ENCODE measurements at regions not wholly inside any gene's neighbourhood (a gene's known extent, or its start where the extent isn't known, plus 50 kb on each side); places are given as distances from the start of the nearest gene placed in this dataset.

DNA sequence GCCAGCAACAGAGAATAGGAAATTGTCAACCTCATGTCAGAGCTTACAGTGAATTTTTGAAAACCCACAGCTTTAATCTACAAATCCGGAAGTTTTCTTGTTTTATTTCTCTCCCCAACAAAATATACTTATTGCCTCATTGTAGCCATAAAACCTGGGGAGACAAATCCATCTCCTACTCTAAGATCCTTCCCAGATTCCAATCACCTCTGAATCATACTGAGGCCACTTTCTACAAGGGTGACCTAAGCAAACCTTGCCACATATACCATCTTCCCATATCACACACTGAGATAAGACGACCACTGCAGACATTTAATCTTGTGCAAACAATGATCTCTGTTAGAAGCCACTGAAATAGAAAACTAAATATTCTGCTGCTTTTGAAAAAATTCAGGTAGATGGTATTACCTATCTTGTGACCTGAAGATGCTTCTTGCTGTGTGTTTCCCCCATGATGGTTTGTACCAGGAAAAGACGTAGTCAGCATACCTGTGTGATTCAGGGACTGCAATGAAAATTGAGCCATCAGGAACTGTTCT is 171.5 kb upstream of the DUSP10 start:
- DNase-seq (ENCODE audit: low read depth), result no peak

- no peak for DNase-seq (ENCODE audit: low read depth)
Observed at GRCh38 chr1:221912230-221912629, 170.3 kb upstream of the DUSP10 start.

GRCh38 chr1:221911714-221912113 is 169.8 kb upstream of the DUSP10 start:
- no peak for DNase-seq (ENCODE audit: low read depth)

DNA sequence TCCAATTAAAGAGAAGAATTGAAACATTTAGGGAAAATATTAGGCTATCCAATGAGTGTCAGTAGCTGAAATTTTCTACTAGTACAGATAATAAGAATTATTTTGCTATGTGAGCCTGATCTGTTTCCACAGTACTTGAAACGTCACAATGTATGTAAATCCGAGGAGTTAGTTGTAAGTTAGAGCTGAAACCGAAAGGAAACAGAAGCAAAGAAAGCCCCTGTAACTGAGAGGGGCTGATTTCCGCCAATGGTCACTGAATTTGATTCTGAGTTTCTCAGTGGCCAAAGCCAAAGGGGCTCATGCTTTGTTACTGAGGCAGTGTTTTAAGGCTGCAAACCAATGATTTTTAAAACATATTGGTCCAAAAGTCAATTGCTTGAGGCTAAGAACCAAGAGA is 168.3 kb upstream of the DUSP10 start:
- no peak for DNase-seq (ENCODE audit: low read depth)

DNA sequence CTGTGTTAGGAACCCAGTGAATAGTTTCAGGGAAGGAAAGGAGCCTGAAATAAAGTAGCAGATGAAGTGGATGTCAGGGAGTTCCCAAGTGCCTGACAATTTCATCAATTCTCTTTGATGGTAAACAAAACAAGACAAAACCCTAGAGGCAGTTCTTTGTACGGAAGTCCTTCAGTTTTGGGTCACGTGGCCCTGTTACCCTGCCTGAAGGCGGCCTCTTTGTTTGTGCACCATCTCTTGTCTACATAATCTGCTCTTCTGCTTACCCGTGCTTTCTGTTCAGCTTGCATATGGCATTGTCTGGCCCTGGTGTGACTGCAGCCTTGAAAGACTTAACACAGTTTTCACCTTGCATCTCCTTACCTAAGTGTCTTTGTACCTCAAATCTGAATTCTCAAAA is 166.7 kb upstream of the DUSP10 start:
- no peak for DNase-seq (ENCODE audit: low read depth)

GRCh38 chr1:221907166-221907932 is 165.5 kb upstream of the DUSP10 start:
- no peak for DNase-seq (ENCODE audit: low read depth)

DNA sequence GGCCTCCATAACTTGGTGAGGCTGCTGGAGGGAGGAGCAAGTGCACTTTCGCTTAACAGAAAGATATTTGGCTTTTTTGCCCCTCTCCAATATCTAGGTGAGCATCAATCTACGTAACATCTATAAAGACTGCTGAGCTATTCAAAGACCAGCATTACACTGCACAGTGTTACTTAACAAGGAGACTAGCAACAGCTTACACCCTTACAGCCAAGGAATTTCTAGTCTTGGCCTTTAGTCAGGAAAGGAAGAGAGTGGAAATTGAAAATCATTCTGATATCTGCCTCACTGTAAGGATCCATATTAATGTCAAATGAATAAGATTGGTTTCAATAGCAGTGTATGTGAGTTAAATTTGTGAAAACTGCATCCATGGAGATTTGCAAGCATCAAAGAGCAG is 163.9 kb upstream of the DUSP10 start:
- DNase-seq (ENCODE audit: low read depth), result no peak

DNA sequence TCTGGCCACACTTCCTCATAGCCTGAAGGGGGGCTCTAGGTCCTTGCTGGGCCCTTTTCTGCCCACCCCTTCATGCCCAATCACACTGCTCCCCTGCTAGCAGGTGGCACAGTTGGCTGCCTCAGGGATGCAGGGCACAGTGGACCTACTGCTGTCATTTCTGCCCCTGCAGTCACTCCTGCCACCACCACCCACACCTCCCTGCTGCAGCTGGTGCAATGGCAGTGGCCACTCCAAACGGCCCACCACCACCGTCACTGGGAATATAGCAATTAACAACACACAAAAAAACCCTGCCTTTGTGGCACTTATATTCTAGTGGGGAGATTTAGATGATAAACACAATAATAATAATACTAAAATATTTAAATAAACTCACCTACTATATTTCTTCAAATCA is 162.4 kb upstream of the DUSP10 start:
- DNase-seq (ENCODE audit: low read depth), result no peak

DNA sequence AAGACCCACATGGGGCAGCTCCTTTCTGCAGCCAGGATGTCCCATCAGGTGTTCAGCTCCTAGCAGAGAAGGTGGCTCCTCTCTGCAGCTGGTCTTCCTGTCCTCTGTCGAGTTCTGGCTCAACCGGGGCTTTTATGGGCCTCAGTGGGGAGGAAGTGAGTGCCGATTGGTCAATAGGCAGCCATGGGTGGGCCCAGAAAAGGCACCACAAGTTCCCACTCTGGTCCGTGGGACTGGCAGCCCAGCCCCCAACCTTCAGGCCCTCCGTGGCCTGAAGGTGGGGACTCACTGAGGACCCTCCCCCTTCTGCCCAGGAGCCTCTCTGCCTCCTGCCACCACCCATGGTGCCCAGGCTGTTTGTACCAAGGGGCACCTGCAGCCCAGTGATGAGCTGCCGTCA is 161.7 kb upstream of the DUSP10 start:
- no peak for DNase-seq (ENCODE audit: low read depth)

GRCh38 chr1:221902961-221903360 is 161.1 kb upstream of the DUSP10 start:
- no peak for DNase-seq (ENCODE audit: low read depth)

GRCh38 chr1:221900678-221901077 is 158.8 kb upstream of the DUSP10 start:
- DNase-seq (ENCODE audit: low read depth), result no peak

GRCh38 chr1:221897321-221897721 is 155.4 kb upstream of the DUSP10 start:
- DNase-seq (ENCODE audit: low read depth), result no peak

DNA sequence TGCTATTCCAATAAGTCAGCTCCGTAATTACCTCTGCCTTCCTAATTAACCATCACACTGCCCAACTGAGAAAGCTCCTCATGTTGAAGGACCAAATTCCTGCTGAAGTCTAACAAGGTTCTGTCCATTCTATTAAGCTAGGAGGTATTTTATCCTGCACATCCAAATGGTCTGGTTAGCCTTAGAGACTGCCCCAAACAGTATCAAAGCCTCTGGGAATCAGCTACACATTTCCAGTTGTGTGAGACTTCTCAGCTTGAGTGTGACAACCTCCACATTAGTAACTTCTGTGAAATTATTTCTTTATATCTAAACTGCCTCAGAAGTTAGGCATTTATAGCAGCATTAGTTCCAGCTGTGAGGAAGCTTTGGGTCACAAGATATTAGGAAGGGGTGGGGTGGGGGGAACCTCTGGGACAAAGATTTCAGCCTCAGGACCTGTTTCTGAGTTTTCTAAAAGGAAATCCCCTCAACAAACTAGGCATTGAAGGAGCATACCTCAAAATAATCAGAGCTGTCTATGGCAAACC is 150.5 kb upstream of the DUSP10 start:
- no peak for DNase-seq (ENCODE audit: low read depth)

- DNase-seq (ENCODE audit: low read depth), result no peak
Observed at GRCh38 chr1:221891708-221892107, 149.8 kb upstream of the DUSP10 start.

GRCh38 chr1:221888801-221889200 is 146.9 kb upstream of the DUSP10 start:
- no peak for DNase-seq (ENCODE audit: low read depth)

DNA sequence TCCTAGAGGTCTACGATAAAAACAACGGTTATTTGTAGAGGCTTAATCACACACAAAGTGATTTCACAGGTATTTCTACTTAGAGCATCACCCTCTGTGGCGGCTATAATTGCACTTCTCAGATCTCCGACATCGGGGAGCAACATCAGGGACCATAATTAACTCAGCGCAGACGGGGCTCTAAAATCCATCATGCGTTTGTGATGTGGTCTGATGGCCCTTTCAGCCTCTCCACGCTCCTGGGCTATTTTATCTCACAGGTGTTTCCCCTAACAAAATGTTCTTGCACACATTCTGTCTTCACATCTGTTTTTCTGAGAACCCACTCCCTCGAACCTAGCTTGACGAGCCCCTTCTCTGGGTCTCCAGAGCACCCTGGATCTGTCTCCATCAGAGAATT is 146.3 kb upstream of the DUSP10 start:
- DNase-seq (ENCODE audit: low read depth), result no peak

GRCh38 chr1:221887758-221888157 is 145.9 kb upstream of the DUSP10 start:
- DNase-seq (ENCODE audit: low read depth), result no peak

GRCh38 chr1:221887415-221887746 is 145.5 kb upstream of the DUSP10 start:
- DNase-seq (ENCODE audit: low read depth), result no peak

DNA sequence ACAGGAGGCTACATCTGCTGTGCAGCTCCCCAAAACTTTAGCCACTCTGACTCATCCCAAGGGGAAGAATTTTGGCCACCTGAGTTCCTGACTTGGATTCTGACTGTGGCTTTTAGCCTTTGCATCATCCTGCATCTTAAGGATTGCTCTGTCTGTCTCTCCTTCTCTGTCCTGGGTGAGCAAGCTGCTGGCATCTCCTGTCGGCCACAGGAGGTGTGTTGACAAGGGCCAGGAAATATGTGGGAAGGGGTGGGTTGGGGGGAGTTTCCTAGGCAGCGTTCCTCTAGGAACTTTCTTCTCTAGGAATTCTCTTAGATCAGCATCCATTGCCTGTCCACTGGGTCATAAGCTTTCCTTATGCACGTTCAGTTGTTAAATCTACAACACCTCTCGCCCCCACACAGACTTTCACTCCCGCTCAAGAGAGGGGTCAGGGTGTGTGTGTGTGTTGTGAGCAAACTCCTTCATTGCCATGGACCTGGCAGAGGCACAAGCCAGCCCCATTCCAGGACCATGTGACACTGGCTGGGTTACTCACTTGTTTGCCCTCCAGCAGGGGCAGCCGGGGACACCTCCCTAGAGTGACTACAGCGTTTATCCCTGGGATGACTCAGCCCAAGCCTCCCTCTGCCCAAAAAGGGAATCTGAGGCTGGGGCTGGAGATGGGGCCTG is 145.0 kb upstream of the DUSP10 start:
- no peak for DNase-seq (ENCODE audit: low read depth)

DNA sequence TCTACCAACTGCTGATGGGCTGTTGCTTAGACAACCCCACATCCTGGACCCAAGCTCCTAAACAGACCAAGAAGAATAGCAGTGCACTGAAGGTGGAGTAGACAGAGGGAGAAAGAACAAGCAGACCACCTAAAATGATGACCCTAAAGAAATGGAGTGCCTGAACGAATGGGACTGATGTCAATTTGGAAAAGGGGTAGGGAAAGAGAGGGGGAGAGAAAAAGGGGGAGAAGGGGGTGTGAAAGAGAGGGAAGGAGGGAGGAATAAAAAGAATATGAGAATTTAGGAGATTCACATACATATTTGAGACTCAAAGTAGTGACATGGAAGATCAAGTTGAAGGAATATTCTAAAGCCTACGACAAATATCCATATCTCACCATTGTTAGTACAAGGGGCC is 144.4 kb upstream of the DUSP10 start:
- DNase-seq (ENCODE audit: low read depth), result no peak

DNA sequence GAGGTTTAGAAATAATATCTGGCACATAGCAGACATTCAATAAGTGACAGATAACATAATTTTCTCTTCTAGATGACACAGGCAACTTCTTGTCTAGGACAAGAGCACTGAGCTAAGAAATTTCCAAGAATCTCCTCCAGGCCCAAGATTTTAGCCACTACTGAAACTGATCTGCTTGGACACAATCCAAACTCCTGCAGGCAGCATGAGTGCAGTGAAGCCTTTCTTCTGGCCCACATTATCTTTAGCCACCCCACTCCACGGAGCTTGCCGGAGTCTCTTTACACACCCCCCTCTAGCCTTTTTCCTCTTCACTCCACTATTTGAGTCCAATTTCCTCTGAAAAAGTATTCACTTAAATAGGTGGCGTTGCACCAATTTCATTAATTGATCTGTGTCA is 142.9 kb upstream of the DUSP10 start:
- no peak for DNase-seq (ENCODE audit: low read depth)

DNA sequence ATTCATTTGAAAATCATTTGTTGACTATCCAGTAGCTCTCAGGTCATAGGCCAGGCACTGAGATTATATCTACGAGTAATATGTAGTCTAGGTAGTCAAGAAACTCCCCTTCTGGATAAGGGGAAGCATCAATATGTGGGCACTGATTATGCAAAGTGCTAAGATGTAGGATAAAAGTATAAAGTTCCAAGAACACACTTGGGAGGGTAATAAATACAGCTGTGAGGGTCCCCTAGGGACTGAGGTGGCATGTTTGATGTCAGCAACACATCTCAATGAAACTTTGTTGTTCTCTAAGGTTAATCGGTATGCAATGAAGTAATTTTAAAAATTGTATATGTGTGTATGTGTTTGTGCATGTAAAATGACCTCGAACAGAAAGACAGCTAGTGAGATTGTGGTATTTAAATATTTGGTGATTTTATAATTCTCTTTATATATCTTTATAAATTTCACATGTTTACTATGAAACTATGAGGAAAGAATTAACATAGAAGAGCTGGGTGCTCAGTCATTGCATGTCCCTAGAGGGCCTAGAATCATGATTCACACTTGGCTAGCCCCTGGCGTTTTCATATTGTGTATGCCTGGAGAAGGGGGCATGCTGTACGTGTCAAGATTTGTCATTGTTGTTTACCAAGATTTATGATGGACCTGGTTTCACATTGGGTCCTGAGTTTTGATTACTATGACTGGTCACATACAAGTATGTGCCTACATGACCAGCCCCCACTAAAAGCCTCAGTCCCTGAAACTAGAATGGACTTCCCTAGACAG is 140.1 kb upstream of the DUSP10 start:
- DNase-seq (ENCODE audit: low read depth), result no peak

GRCh38 chr1:221880182-221880581 is 138.3 kb upstream of the DUSP10 start:
- DNase-seq (ENCODE audit: low read depth), result no peak

Measured in stimulated activated CD4-positive, alpha-beta T cell treated with anti-CD3 and anti-CD28 coated beads, Interleukin-2, amount 100 ng/mL, for 4 hours (primary cell).